GM10266 (cell line): ENCODE measurements at regions not wholly inside any gene's neighbourhood (a gene's known extent, or its start where the extent isn't known, plus 50 kb on each side); places are given as distances from the start of the nearest gene placed in this dataset.

Experiments used
- DNase-seq: peaks from one replicate; pipeline ENCODE4 v3.0.0; 2012; ENCODE audit errors: extremely low spot score
- CTCF ChIP-seq: IDR thresholded peaks from 2 replicates; pipeline ENCODE4 v1.5.1; 2012; ENCODE audit warnings: mild to moderate bottlenecking, low read depth; ENCODE audit not compliant: control insufficient read depth, insufficient read depth; ENCODE audit errors: missing control alignments

- no peak for TF ChIP-seq CTCF
- no peak for DNase-seq
Measured at GRCh38 chr6:44500074-44500473, 112.6 kb downstream of the CDC5L start.

DNA sequence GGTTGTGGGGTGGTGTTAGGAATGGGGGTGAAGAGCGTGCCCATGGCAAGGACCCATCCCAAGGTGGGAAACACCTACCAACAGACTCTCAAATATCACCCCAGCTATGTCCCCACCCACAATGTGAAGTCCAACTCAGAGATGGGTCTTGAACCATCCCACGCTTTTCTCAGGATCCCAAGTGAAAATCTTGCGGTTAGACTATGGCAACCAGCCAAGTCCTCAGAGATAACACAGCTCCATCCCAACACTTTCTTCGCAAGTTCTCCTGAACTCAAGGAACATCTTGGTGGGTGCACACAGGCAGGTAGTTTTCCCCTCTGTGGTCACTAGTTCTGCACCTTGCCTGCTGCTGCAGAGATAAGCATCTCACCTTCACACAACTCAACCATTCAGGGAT, 116.0 kb downstream of the CDC5L start:
- no peak for DNase-seq
- TF ChIP-seq CTCF, result no peak

GRCh38 chr6:44504301-44504791, 116.8 kb downstream of the CDC5L start:
- DNase-seq, result no peak
- TF ChIP-seq CTCF, result no peak

GRCh38 chr6:44505751-44506150, 118.2 kb downstream of the CDC5L start:
- no peak for TF ChIP-seq CTCF
- DNase-seq, result no peak

GRCh38 chr6:44507014-44507413, 119.5 kb downstream of the CDC5L start:
- TF ChIP-seq CTCF, result no peak
- no peak for DNase-seq

DNA sequence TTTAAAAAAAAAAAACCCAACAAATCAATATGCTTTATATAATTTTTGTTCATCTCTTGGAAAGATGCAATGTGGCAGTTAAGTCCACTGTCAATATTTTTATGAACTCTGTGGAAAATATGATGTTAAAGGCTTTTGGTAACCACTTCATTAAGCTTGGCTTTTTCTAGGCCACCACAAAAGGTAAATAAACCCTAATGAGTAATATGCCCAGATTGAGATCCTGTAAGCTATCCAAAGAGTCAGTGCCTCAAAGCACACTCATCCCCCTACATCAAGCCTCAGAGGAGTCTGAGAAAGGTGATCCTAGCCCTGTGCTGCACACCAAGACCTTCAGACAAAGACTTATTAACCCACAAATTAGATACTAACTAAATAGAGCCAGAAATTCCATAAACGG, 121.1 kb downstream of the CDC5L start:
- TF ChIP-seq CTCF, result no peak

DNA sequence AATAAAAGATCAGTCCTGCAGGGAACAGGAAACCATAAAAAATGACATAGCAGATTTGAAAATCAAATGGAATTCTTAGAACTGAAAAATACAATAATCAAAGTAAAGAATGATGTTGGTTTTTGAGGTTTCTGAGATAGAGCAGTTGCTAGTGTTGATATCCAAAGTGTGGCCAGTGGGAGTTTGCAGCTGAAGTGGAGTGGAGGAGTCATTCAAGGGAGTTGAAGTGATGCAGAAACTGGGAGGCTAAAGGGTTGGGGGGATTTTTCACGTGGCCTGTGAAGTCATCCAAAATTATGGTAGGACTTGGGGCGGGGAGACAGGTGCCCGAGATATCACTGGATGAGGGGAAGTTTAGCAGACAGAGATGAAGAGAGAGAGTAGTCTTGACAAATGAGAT, 123.6 kb downstream of the CDC5L start:
- no peak for TF ChIP-seq CTCF
- DNase-seq, result no peak

More for the DNA sequence above, 121.1 kb downstream of the CDC5L start:
- no peak for DNase-seq
